ENCODE measurements at regions not wholly inside any gene's neighbourhood (a gene's known extent, or its start where the extent isn't known, plus 50 kb on each side); places are given as distances from the start of the nearest gene placed in this dataset.

- Histone ChIP-seq H3K4me1 (ENCODE audit: control insufficient read depth, insufficient read depth, low read length, poor library complexity, severe bottlenecking) (peaks cover 5% of the 10 kb centered on the region), H3K4me3 (ENCODE audit: extremely low read depth, insufficient read depth, low read length, poor library complexity, severe bottlenecking) (no peak overlapping the region), H3K27ac (ENCODE audit: low read depth, low read length, severe bottlenecking) (no peak overlapping the region), H3K9me3 (ENCODE audit: control insufficient read depth, low read length) (no peaks in the 10 kb centered on the region), H3K36me3 (ENCODE audit: control insufficient read depth, insufficient read depth, low read length) (no peaks in the 10 kb centered on the region)
- 100% methylated on average over 3 to 5 of the region's 6 CpGs for WGBS, 2 experiments (ENCODE audit: insufficient coverage in 2 of 2)
Measured at GRCh38 chr6:6910734-6911295, 196.9 kb upstream of the RREB1 start.

GRCh38 chr6:6911391-6911790 is 196.4 kb upstream of the RREB1 start:
- no peaks in the 10 kb centered on the region for H3K9me3 ChIP-seq (ENCODE audit: control insufficient read depth, low read length)
- H3K4me3 ChIP-seq (ENCODE audit: extremely low read depth, insufficient read depth, low read length, poor library complexity, severe bottlenecking), result no peak overlapping the region
- WGBS, 2 experiments (ENCODE audit: insufficient coverage in 2 of 2), result 91 to 100% methylated on average over 5 of the region's 5 CpGs
- no peak overlapping the region for H3K27ac ChIP-seq (ENCODE audit: low read depth, low read length, severe bottlenecking)
- no peaks in the 10 kb centered on the region for H3K36me3 ChIP-seq (ENCODE audit: control insufficient read depth, insufficient read depth, low read length)
- H3K4me1 ChIP-seq (ENCODE audit: control insufficient read depth, insufficient read depth, low read length, poor library complexity, severe bottlenecking), result peaks cover 10% of the 10 kb centered on the region

- Histone ChIP-seq H3K27ac (ENCODE audit: low read depth, low read length, severe bottlenecking) (no peak overlapping the region), H3K36me3 (ENCODE audit: control insufficient read depth, insufficient read depth, low read length) (no peaks in the 10 kb centered on the region), H3K4me3 (ENCODE audit: extremely low read depth, insufficient read depth, low read length, poor library complexity, severe bottlenecking) (no peak overlapping the region), H3K9me3 (ENCODE audit: control insufficient read depth, low read length) (no peaks in the 10 kb centered on the region), H3K4me1 (ENCODE audit: control insufficient read depth, insufficient read depth, low read length, poor library complexity, severe bottlenecking) (peaks cover 13% of the 10 kb centered on the region)
- WGBS, 2 experiments (ENCODE audit: insufficient coverage in 2 of 2), result 96 to 97% methylated on average over 6 to 8 of the region's 11 CpGs
Measured at GRCh38 chr6:6912817-6913744, 194.7 kb upstream of the RREB1 start.

DNA sequence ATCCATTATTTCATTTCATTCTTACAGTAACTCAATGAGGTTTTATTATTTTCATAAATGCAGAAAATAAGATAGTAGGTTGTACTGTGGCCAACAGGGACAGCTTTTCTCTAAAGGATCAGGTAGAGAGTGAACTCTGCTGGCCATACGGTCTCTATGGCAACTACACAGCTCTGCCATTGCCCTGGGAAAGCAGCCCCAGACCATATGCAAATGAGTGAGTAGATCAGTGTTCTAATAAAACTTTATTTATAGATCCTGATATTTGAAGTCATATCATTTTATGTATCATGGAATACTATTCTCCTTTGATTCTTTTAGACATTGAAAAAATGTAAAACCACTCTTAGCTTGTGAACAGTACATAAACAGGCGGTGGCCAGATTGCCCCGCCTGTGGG is 192.5 kb upstream of the RREB1 start:
- Histone ChIP-seq H3K4me3 (ENCODE audit: extremely low read depth, insufficient read depth, low read length, poor library complexity, severe bottlenecking) (no peak overlapping the region), H3K27ac (ENCODE audit: low read depth, low read length, severe bottlenecking) (no peak overlapping the region), H3K4me1 (ENCODE audit: control insufficient read depth, insufficient read depth, low read length, poor library complexity, severe bottlenecking) (peaks cover 13% of the 10 kb centered on the region), H3K36me3 (ENCODE audit: control insufficient read depth, insufficient read depth, low read length) (no peaks in the 10 kb centered on the region), H3K9me3 (ENCODE audit: control insufficient read depth, low read length) (no peaks in the 10 kb centered on the region)
- WGBS, 2 experiments (ENCODE audit: insufficient coverage in 2 of 2), result 100% methylated on average over 2 of the region's 3 CpGs

DNA sequence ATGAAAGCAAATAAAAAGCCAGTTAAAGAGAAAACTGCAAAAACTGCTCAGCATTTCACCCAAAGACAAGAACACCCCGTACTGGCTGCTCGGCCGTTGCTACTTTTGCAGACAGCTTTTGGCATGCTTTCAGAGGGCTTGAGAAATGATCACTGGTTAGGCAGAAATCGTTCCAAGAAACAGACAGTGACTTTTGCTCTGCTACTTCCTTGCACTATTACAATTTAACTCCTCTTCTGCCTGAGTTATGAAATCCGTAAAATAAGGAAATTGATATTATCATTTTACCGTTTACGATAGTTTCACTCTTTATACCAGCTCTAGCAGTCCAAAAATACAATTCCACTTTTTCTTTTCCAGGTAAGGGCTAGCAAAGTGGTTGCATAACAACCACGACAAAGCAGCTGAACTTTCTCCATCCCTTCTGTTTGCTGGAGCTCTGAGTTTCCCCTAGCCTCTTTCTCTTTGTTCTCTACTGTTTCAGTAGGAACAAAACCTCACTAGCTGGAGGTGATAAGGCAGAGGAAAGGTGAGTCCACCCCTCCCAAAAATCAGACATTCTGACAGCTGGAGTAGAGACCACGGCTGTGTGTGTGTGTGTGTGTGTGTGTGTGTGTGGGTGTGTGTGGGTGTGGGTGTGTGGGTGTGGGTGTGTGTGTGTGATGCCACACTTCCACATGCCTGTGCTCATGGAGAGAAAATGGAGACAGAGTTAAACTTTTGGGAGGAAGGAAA is 191.8 kb upstream of the RREB1 start:
- 90 to 93% methylated on average over 4 to 7 of the region's 9 CpGs for WGBS, 2 experiments (ENCODE audit: insufficient coverage in 2 of 2)
- H3K36me3 ChIP-seq (ENCODE audit: control insufficient read depth, insufficient read depth, low read length), result no peaks in the 10 kb centered on the region
- no peak overlapping the region for H3K4me3 ChIP-seq (ENCODE audit: extremely low read depth, insufficient read depth, low read length, poor library complexity, severe bottlenecking)
- H3K27ac ChIP-seq (ENCODE audit: low read depth, low read length, severe bottlenecking), result no peak overlapping the region
- no peaks in the 10 kb centered on the region for H3K9me3 ChIP-seq (ENCODE audit: control insufficient read depth, low read length)
- peaks cover 13% of the 10 kb centered on the region for H3K4me1 ChIP-seq (ENCODE audit: control insufficient read depth, insufficient read depth, low read length, poor library complexity, severe bottlenecking)

- Histone ChIP-seq H3K4me1 (ENCODE audit: control insufficient read depth, insufficient read depth, low read length, poor library complexity, severe bottlenecking) (peaks cover 13% of the 10 kb centered on the region), H3K27ac (ENCODE audit: low read depth, low read length, severe bottlenecking) (no peak overlapping the region), H3K36me3 (ENCODE audit: control insufficient read depth, insufficient read depth, low read length) (no peaks in the 10 kb centered on the region), H3K9me3 (ENCODE audit: control insufficient read depth, low read length) (no peaks in the 10 kb centered on the region), H3K4me3 (ENCODE audit: extremely low read depth, insufficient read depth, low read length, poor library complexity, severe bottlenecking) (no peak overlapping the region)
- 65 to 90% methylated on average over 5 to 6 of the region's 6 CpGs for WGBS, 2 experiments (ENCODE audit: insufficient coverage in 2 of 2)
Measured at GRCh38 chr6:6916598-6916997, 191.2 kb upstream of the RREB1 start.

- no peaks in the 10 kb centered on the region for H3K9me3 ChIP-seq (ENCODE audit: control insufficient read depth, low read length)
- no peaks in the 10 kb centered on the region for H3K36me3 ChIP-seq (ENCODE audit: control insufficient read depth, insufficient read depth, low read length)
- H3K4me1 ChIP-seq (ENCODE audit: control insufficient read depth, insufficient read depth, low read length, poor library complexity, severe bottlenecking), result peaks cover 13% of the 10 kb centered on the region
- H3K4me3 ChIP-seq (ENCODE audit: extremely low read depth, insufficient read depth, low read length, poor library complexity, severe bottlenecking), result no peak overlapping the region
- no peak overlapping the region for H3K27ac ChIP-seq (ENCODE audit: low read depth, low read length, severe bottlenecking)
- 90 to 98% methylated on average over 4 to 5 of the region's 12 CpGs for WGBS, 2 experiments (ENCODE audit: insufficient coverage in 2 of 2)
Measured at GRCh38 chr6:6918216-6918983, 189.4 kb upstream of the RREB1 start.

GRCh38 chr6:6919173-6919572 is 188.6 kb upstream of the RREB1 start:
- no peak overlapping the region for H3K27ac ChIP-seq (ENCODE audit: low read depth, low read length, severe bottlenecking)
- 100% methylated on average over 1 of the region's 2 CpGs for WGBS, 2 experiments (ENCODE audit: insufficient coverage in 2 of 2)
- no peak overlapping the region for H3K4me3 ChIP-seq (ENCODE audit: extremely low read depth, insufficient read depth, low read length, poor library complexity, severe bottlenecking)
- H3K4me1 ChIP-seq (ENCODE audit: control insufficient read depth, insufficient read depth, low read length, poor library complexity, severe bottlenecking), result peaks cover 13% of the 10 kb centered on the region
- no peaks in the 10 kb centered on the region for H3K36me3 ChIP-seq (ENCODE audit: control insufficient read depth, insufficient read depth, low read length)
- no peaks in the 10 kb centered on the region for H3K9me3 ChIP-seq (ENCODE audit: control insufficient read depth, low read length)

- 75 to 82% methylated on average over 7 of the region's 9 CpGs for WGBS, 2 experiments (ENCODE audit: insufficient coverage in 2 of 2)
- Histone ChIP-seq H3K36me3 (ENCODE audit: control insufficient read depth, insufficient read depth, low read length) (no peaks in the 10 kb centered on the region), H3K27ac (ENCODE audit: low read depth, low read length, severe bottlenecking) (no peak overlapping the region), H3K4me3 (ENCODE audit: extremely low read depth, insufficient read depth, low read length, poor library complexity, severe bottlenecking) (no peak overlapping the region), H3K9me3 (ENCODE audit: control insufficient read depth, low read length) (no peaks in the 10 kb centered on the region), H3K4me1 (ENCODE audit: control insufficient read depth, insufficient read depth, low read length, poor library complexity, severe bottlenecking) (peaks cover 13% of the 10 kb centered on the region)
Measured at GRCh38 chr6:6920114-6920986, 187.4 kb upstream of the RREB1 start.

DNA sequence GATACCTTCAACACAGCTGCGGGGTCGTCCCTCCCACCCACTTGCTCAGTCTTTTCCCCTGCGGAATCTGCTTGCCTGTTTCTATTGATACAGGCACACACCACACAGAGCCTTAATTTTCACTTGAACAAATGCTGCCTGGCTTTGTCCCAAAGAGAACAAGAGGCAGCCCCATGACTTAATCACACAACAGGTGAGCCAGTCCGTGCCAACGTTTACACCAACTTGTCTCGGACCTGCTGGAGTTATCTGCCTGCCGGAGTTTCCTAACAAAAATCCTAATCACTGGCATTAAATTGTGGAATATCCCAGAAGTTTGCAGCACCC is 186.8 kb upstream of the RREB1 start:
- Histone ChIP-seq H3K27ac (ENCODE audit: low read depth, low read length, severe bottlenecking) (no peak overlapping the region), H3K36me3 (ENCODE audit: control insufficient read depth, insufficient read depth, low read length) (no peaks in the 10 kb centered on the region), H3K4me1 (ENCODE audit: control insufficient read depth, insufficient read depth, low read length, poor library complexity, severe bottlenecking) (peaks cover 13% of the 10 kb centered on the region), H3K9me3 (ENCODE audit: control insufficient read depth, low read length) (no peaks in the 10 kb centered on the region), H3K4me3 (ENCODE audit: extremely low read depth, insufficient read depth, low read length, poor library complexity, severe bottlenecking) (no peak overlapping the region)
- WGBS, 2 experiments (ENCODE audit: insufficient coverage in 2 of 2), result 89 to 94% methylated on average over 7 of the region's 7 CpGs

All from mesodermal cell (in vitro differentiated cells).